Jurkat, Clone E6-1 (cell line): ENCODE measurements at regions not wholly inside any gene's neighbourhood (a gene's known extent, or its start where the extent isn't known, plus 50 kb on each side); places are given as distances from the start of the nearest gene placed in this dataset.

Experiments used
- DNase-seq: peaks from one replicate; pipeline ENCODE4 v3.0.0-alpha.2; 2011; ENCODE audit warnings: low read depth, low spot score
- H3K4me3 ChIP-seq: 2 replicates; pipeline ENCODE4 v1.5.1; 2011; ENCODE audit warnings: mild to moderate bottlenecking, low read length, control low read depth, moderate library complexity

- H3K4me3 ChIP-seq: no peak overlapping the region
- DNase-seq: no peak
Observed at GRCh38 chr10:3429676-3430075, 257.1 kb upstream of the PITRM1 start.

GRCh38 chr10:3428826-3429225 is 256.2 kb upstream of the PITRM1 start:
- H3K4me3 ChIP-seq: no peak overlapping the region
- no peak for DNase-seq

GRCh38 chr10:3427950-3428354 is 255.4 kb upstream of the PITRM1 start:
- H3K4me3 ChIP-seq: no peak overlapping the region
- DNase-seq: no peak

- no peak overlapping the region for H3K4me3 ChIP-seq
- no peak for DNase-seq
Observed at GRCh38 chr10:3427347-3427746, 254.8 kb upstream of the PITRM1 start.

- no peak for DNase-seq
- H3K4me3 ChIP-seq: no peak overlapping the region
Observed at GRCh38 chr10:3426190-3426845, 253.7 kb upstream of the PITRM1 start.

GRCh38 chr10:3425716-3426115 is 253.1 kb upstream of the PITRM1 start:
- no peak for DNase-seq
- no peak overlapping the region for H3K4me3 ChIP-seq

- DNase-seq: no peak
- no peak overlapping the region for H3K4me3 ChIP-seq
Observed at GRCh38 chr10:3425261-3425660, 252.7 kb upstream of the PITRM1 start.

- DNase-seq: no peak
- no peak overlapping the region for H3K4me3 ChIP-seq
Observed at GRCh38 chr10:3424111-3424851, 251.7 kb upstream of the PITRM1 start.

- no peak overlapping the region for H3K4me3 ChIP-seq
- DNase-seq: no peak
Observed at GRCh38 chr10:3423384-3423783, 250.8 kb upstream of the PITRM1 start.

- DNase-seq: no peak
- H3K4me3 ChIP-seq: no peak overlapping the region
Observed at GRCh38 chr10:3422282-3422681, 249.7 kb upstream of the PITRM1 start.

- no peak for DNase-seq
Observed at GRCh38 chr10:3421537-3422257, 249.1 kb upstream of the PITRM1 start.

GRCh38 chr10:3420527-3421469 is 248.2 kb upstream of the PITRM1 start:
- H3K4me3 ChIP-seq: no peak overlapping the region
- no peak for DNase-seq

More at GRCh38 chr10:3421537-3422257, 249.1 kb upstream of the PITRM1 start:
- H3K4me3 ChIP-seq: no peak overlapping the region

- no peak overlapping the region for H3K4me3 ChIP-seq
- DNase-seq: no peak
Observed at GRCh38 chr10:3419719-3420495, 247.3 kb upstream of the PITRM1 start.

GRCh38 chr10:3418926-3419325 is 246.3 kb upstream of the PITRM1 start:
- no peak overlapping the region for H3K4me3 ChIP-seq
- DNase-seq: no peak

GRCh38 chr10:3418041-3418754 is 245.6 kb upstream of the PITRM1 start:
- H3K4me3 ChIP-seq: no peak overlapping the region
- DNase-seq: no peak

- no peak overlapping the region for H3K4me3 ChIP-seq
- no peak for DNase-seq
Observed at GRCh38 chr10:3417096-3417495, 244.5 kb upstream of the PITRM1 start.

GRCh38 chr10:3415878-3416605 is 243.5 kb upstream of the PITRM1 start:
- no peak overlapping the region for H3K4me3 ChIP-seq
- DNase-seq: no peak
